DND-41 (cell line): ENCODE measurements at regions not wholly inside any gene's neighbourhood (a gene's known extent, or its start where the extent isn't known, plus 50 kb on each side); places are given as distances from the start of the nearest gene placed in this dataset.

ENCODE experiments used
- CTCF ChIP-seq: IDR thresholded peaks from 2 replicates; pipeline ENCODE4 v1.5.1; 2012; ENCODE audit warnings: borderline replicate concordance, low read length, moderate library complexity, mild to moderate bottlenecking; ENCODE audit not compliant: poor library complexity, severe bottlenecking; ENCODE audit errors: extremely low read depth
- EZH2 ChIP-seq: IDR thresholded peaks from 3 replicates; pipeline ENCODE4 v1.6.1; 2012; ENCODE audit warnings: borderline replicate concordance, low read depth, mild to moderate bottlenecking, moderate library complexity, low read length, inconsistent platforms; ENCODE audit not compliant: severe bottlenecking

DNA sequence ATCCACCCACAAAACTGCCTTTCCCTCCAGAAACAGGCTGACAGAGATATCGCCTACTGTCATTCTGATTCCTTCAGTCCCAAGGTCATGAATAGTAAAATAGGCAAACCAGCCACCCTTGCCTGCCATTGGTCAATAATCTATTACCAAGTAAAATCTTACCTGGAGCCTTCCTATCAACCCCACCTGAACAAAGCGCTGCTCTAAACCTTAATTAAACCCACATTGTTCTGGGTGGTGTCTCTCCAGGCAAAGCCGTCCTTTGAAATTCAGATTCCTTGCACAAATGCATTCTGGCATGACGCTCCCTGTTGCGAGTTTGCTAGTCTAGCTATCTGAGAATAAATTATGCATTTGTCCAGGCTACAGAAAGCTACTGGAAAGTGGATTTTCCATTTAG, 291.6 kb upstream of the ECI2 start:
- no peak for TF ChIP-seq CTCF
- TF ChIP-seq EZH2: no peak
